ENCODE measurements at regions not wholly inside any gene's neighbourhood (a gene's known extent, or its start where the extent isn't known, plus 50 kb on each side); places are given as distances from the start of the nearest gene placed in this dataset.

DNA sequence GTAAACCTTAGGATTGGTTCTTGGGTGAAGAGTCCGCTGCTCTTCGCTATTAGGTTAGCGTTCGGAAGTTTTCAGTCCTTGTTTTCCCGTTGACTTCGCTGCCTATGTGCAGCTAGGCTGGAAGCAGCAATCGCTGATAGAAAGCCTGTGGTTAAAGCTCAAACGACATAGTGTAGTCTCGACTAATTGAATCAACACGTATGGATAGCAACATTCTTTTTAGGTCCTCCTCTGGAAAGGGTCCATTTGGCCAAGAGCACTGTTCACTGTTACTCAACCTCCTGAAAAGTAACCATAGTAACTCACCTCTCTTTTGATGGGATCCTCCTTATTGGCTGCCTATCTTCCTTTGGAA is 355.5 kb downstream of the SNAPC1 start:
- Mint-ChIP-seq H3K4me3 (ENCODE audit: unreplicated experiment) (peak overlapping the region; percentile 82), H3K36me3 (ENCODE audit: low read depth) (peaks cover 16% of the 10 kb centered on the region), H3K27ac (ENCODE audit: unreplicated experiment) (peak overlapping the region; percentile 83), H3K4me1 (ENCODE audit: low read depth) (peaks cover 26% of the 10 kb centered on the region), H3K27me3 (ENCODE audit: low read depth) (no peaks in the 10 kb centered on the region), H3K9me3 (ENCODE audit: low read depth) (no peaks in the 10 kb centered on the region)
- DNase-seq (ENCODE audit: low spot score): no peak
- TF ChIP-seq, protein P1, sequence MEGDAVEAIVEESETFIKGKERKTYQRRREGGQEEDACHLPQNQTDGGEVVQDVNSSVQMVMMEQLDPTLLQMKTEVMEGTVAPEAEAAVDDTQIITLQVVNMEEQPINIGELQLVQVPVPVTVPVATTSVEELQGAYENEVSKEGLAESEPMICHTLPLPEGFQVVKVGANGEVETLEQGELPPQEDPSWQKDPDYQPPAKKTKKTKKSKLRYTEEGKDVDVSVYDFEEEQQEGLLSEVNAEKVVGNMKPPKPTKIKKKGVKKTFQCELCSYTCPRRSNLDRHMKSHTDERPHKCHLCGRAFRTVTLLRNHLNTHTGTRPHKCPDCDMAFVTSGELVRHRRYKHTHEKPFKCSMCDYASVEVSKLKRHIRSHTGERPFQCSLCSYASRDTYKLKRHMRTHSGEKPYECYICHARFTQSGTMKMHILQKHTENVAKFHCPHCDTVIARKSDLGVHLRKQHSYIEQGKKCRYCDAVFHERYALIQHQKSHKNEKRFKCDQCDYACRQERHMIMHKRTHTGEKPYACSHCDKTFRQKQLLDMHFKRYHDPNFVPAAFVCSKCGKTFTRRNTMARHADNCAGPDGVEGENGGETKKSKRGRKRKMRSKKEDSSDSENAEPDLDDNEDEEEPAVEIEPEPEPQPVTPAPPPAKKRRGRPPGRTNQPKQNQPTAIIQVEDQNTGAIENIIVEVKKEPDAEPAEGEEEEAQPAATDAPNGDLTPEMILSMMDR (IDR thresholded peaks at IDR 0.05): no peak

DNA sequence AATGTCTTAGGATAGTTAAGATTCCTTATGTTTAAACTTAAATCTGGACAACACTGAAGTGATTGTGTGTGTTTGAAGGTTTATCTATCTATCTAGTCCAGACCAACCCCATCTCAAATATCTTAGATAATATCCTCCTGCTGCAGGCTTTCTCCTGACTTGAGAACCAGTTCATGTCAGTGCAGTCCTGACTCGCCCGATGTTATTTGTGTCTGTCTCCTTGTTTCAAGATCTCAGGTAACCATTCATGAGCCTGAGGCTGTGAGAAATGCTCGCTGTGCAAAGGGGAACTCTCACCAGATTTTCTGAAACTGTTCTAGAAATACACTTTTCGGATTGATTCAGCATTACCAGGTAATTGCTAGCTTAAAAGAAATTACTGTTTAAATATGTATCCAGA is 356.2 kb downstream of the SNAPC1 start:
- no peak for DNase-seq (ENCODE audit: low spot score)
- Mint-ChIP-seq H3K36me3 (ENCODE audit: low read depth) (peaks cover 19% of the 10 kb centered on the region), H3K4me1 (ENCODE audit: low read depth) (peaks cover 28% of the 10 kb centered on the region), H3K9me3 (ENCODE audit: low read depth) (no peaks in the 10 kb centered on the region), H3K27me3 (ENCODE audit: low read depth) (no peaks in the 10 kb centered on the region), H3K27ac (ENCODE audit: unreplicated experiment) (no peak overlapping the region), H3K4me3 (ENCODE audit: unreplicated experiment) (peak overlapping the region; percentile 82)
- TF ChIP-seq, protein P1 (IDR thresholded peaks at IDR 0.05): no peak

DNA sequence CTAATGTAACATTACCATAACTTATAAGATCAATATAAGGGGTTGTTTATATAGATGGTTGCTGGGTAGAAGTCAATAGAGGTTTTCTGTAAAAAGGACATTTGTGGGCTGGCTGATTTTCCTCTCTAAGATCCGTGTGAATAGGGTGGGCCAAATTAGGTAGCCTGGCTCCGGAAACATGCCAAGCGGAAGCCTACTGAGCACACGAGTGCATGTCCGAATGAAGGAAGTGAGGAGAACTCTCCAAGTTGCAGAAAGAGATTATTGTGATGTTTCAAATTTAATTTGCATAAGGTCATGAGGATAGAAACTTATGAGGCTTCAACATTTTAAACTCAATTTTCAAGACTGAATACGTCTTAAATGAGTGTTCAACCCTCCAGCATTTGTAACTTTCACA is 356.7 kb downstream of the SNAPC1 start:
- no peak for DNase-seq (ENCODE audit: low spot score)
- Mint-ChIP-seq H3K27me3 (ENCODE audit: low read depth) (no peaks in the 10 kb centered on the region), H3K36me3 (ENCODE audit: low read depth) (peaks cover 21% of the 10 kb centered on the region), H3K27ac (ENCODE audit: unreplicated experiment) (no peak overlapping the region), H3K4me1 (ENCODE audit: low read depth) (peaks cover 28% of the 10 kb centered on the region), H3K4me3 (ENCODE audit: unreplicated experiment) (peak overlapping the region; percentile 82), H3K9me3 (ENCODE audit: low read depth) (no peaks in the 10 kb centered on the region)
- TF ChIP-seq, protein P1 (IDR thresholded peaks at IDR 0.05): no peak

DNA sequence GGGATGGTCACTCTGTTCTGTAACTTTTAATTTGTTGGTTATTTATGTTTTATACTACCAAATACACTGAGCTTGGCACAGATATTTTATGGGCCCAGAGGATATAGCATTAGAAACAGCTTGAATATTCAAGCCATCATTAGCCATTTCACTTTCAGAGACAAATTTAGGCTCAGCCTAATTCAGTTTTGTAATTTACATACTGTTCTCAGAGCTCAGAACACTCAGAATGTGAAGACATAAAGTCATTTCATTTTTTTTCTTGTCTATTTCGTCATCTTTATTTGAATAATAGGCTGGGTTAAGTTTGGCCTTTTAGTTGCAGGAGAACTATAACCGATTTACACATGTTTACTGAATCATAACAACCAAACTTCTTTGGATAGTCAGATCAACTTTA is 361.7 kb downstream of the SNAPC1 start:
- Mint-ChIP-seq H3K4me3 (ENCODE audit: unreplicated experiment) (no peak overlapping the region), H3K9me3 (ENCODE audit: low read depth) (no peaks in the 10 kb centered on the region), H3K27ac (ENCODE audit: unreplicated experiment) (no peak overlapping the region), H3K36me3 (ENCODE audit: low read depth) (peaks cover 21% of the 10 kb centered on the region), H3K4me1 (ENCODE audit: low read depth) (peaks cover 25% of the 10 kb centered on the region), H3K27me3 (ENCODE audit: low read depth) (no peaks in the 10 kb centered on the region)
- no peak for DNase-seq (ENCODE audit: low spot score)
- TF ChIP-seq, protein P1 (IDR thresholded peaks at IDR 0.05): no peak

DNA sequence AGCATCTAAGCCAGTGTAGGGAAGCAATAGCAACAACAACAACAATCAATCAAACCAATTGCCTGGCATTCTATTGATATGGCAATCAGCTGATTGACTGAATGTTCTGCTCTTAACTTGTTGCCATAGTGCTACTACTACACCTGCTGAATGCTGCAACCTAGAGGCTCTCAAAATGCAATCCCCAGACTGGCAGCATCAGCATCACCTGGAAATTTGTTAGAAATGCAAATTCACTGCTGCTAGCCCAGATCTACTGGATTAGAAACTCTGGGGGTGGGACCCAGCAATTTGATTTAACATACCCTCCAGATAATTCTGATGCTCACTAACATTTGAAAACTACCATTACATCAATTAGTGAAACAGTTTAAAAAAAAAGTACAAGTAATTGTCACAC is 363.6 kb downstream of the SNAPC1 start:
- Mint-ChIP-seq H3K27ac (ENCODE audit: unreplicated experiment) (peak overlapping the region; percentile 32), H3K4me3 (ENCODE audit: unreplicated experiment) (no peak overlapping the region), H3K4me1 (ENCODE audit: low read depth) (peaks cover 25% of the 10 kb centered on the region), H3K9me3 (ENCODE audit: low read depth) (no peaks in the 10 kb centered on the region), H3K27me3 (ENCODE audit: low read depth) (peaks cover 3% of the 10 kb centered on the region), H3K36me3 (ENCODE audit: low read depth) (peaks cover 25% of the 10 kb centered on the region)
- TF ChIP-seq, protein P1 (IDR thresholded peaks at IDR 0.05): no peak
- DNase-seq (ENCODE audit: low spot score): no peak

All from chondrocyte (in vitro differentiated cells).